ENCODE measurements at regions not wholly inside any gene's neighbourhood (a gene's known extent, or its start where the extent isn't known, plus 50 kb on each side); places are given as distances from the start of the nearest gene placed in this dataset.
"Not testable (repeated sequence)": the region's sequence is repeated elsewhere in the genome, so short reads cannot be mapped to it uniquely, and the experiment has no call there.

DNA sequence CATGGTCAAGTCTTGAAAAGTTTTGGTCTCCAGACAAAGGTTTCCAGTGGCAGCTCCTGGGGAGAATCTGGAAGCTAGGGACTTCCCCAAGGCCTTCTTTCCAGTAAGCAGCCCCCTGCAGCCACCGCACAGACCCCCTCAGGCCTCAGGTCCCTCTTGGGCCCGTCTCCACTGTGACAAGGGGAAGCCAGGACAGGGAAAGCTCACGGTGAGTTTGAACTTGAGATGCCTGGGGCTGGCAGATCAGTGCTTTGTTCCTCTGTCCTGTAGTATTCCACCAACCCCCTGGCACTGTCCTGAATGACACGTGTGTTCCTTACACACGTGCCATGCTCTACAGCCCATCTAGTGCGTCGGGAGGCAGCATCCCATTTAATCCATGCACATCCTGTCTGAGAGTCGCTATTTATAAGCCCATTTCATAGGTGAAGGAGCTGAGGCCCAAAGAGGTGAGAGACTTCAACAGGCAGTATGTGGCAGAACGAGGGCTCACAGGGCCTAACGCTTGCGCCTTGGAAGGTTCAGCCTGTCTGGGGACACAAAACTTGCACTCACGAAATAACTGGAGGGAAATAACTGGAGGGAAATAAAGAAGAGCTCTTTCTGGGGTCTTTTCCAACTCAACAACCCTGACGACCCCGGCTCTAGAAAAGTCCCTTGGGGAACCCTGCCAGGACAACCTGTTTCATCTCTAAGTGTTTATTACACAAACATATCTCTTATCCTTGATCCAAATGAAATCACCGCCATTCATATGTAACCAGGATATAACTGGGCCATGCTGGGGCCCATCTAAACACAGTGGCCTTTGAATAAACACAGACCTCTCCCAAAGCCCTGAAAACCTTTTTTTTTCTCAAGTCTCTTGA is 123.0 kb downstream of the BANF2 start:
- no peak for DNase-seq
- no peaks in the 10 kb centered on the region for H3K27me3 ChIP-seq (ENCODE audit: low read depth)
- no peak overlapping the region for H3K27ac ChIP-seq (replicated peaks)
- peaks cover 29% of the 10 kb centered on the region for H3K4me1 ChIP-seq
- no peak overlapping the region for H3K4me3 ChIP-seq
- no peaks in the 10 kb centered on the region for H3K36me3 ChIP-seq
- intact Hi-C loops (cut with micrococcal nuclease), result no loop called here
- TF ChIP-seq, protein P1, sequence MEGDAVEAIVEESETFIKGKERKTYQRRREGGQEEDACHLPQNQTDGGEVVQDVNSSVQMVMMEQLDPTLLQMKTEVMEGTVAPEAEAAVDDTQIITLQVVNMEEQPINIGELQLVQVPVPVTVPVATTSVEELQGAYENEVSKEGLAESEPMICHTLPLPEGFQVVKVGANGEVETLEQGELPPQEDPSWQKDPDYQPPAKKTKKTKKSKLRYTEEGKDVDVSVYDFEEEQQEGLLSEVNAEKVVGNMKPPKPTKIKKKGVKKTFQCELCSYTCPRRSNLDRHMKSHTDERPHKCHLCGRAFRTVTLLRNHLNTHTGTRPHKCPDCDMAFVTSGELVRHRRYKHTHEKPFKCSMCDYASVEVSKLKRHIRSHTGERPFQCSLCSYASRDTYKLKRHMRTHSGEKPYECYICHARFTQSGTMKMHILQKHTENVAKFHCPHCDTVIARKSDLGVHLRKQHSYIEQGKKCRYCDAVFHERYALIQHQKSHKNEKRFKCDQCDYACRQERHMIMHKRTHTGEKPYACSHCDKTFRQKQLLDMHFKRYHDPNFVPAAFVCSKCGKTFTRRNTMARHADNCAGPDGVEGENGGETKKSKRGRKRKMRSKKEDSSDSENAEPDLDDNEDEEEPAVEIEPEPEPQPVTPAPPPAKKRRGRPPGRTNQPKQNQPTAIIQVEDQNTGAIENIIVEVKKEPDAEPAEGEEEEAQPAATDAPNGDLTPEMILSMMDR (IDR thresholded peaks at IDR 0.05; ENCODE audit: borderline replicate concordance), result no peak
- H3K9me3 ChIP-seq (replicated peaks), result peaks cover 5% of the 10 kb centered on the region

DNA sequence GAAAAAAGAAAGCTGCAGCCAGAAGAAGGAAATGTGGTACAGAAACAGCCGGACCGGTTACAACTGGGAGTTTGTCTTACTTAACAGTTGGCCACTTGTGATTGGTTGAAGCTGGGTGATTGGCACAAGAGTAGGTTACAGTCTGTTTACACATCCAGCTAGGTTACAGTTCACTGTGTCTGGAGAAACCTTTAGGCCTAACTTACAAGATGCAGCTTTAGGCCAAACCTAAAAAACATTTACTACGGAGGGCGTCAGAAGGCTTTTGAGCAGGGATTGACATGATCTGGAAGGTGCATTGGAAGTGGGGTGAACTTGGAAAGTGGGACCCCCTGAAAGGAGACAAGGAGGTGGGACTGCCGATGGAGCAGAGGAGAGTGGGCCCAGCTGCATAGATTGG is 122.3 kb downstream of the BANF2 start:
- Histone ChIP-seq H3K27ac (replicated peaks) (no peak overlapping the region), H3K36me3 (no peaks in the 10 kb centered on the region), H3K4me3 (no peak overlapping the region), H3K4me1 (peaks cover 29% of the 10 kb centered on the region), H3K9me3 (replicated peaks) (peaks cover 5% of the 10 kb centered on the region), H3K27me3 (ENCODE audit: low read depth) (no peaks in the 10 kb centered on the region)
- TF ChIP-seq, protein P1 (IDR thresholded peaks at IDR 0.05; ENCODE audit: borderline replicate concordance), result no peak
- intact Hi-C loops (cut with micrococcal nuclease), result no loop called here
- DNase-seq, result no peak

DNA sequence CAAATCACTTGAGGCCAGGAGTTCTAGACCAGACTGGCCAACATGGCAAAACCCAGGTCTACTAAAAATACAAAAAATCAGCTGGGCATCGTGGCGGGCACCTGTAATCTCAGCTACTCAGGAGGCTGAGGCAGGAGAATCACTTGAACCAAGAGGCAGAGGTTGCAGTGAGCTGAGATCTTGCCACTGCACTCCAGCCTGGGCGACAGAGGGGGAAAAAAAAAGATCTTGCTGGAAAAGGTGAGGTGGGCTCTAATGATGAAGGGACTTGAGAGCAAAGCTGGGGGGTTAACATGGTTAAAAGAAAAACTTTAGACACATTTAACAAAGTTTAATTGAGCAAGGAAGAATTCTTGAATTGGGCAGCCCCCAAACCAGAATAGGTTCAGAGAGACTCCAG is 121.8 kb downstream of the BANF2 start:
- H3K27ac ChIP-seq (replicated peaks); H3K27me3 ChIP-seq (ENCODE audit: low read depth); intact Hi-C loops (cut with micrococcal nuclease); DNase-seq; H3K9me3 ChIP-seq (replicated peaks); H3K4me3 ChIP-seq; H3K36me3 ChIP-seq: not testable (repeated sequence)
- H3K4me1 ChIP-seq, result peaks cover 29% of the 10 kb centered on the region

DNA sequence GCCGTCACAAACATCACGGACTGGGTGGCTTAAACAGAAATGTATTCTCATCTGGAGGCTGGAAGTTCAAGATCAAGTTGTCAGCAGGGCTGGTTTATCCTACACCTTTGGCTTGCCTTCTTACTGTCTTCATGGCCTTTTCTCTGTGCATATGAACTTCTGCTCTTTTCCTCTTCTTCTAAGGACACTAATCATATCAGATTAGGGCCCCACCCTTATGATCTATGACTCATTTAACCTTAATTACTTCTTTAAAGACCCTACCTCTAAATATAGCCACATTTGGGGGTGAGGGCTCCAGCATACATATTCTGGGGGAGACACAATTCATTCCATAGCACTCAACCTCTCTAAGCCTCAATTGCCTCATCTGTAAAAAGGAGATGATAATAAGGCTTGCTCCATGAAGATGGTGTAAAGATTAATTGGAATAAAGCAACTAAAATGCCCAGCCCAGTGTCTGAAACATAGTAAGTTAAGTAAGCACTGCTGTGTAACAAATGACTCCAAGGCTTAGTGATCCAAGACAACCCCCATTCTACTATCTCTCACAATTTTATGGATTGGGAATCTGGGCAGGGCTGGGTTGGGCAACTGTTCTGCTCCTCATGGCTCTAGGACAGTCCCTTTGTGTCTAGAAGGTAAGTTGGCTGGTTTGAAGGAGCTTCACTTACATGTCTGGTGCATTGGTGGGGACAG is 119.8 kb downstream of the BANF2 start:
- intact Hi-C loops (cut with micrococcal nuclease), result no loop called here
- Histone ChIP-seq H3K27ac (replicated peaks) (no peak overlapping the region), H3K4me3 (no peak overlapping the region), H3K9me3 (replicated peaks) (peaks cover 5% of the 10 kb centered on the region), H3K27me3 (ENCODE audit: low read depth) (no peaks in the 10 kb centered on the region), H3K4me1 (peaks cover 11% of the 10 kb centered on the region), H3K36me3 (no peaks in the 10 kb centered on the region)
- TF ChIP-seq, protein P1 (IDR thresholded peaks at IDR 0.05; ENCODE audit: borderline replicate concordance), result no peak
- DNase-seq, result no peak

DNA sequence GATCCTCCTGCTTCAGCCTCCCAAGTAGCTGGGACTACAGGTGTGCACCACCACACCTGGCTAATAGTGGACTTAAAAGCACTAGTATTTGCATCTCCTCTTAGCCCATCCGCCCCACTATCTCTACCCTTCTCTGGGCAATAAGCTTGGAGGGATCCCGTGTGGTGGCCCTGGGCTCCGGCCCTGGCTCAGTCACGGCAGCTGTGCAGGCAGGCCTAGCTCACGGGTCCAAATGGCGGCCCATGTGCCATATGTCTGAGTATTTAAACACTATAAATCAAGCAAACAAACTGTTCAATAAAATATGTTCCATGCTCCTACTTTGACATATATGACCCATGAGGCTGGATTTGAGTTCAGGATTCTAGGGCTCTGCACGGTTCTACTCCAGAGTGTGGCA is 118.4 kb downstream of the BANF2 start:
- no peaks in the 10 kb centered on the region for H3K27me3 ChIP-seq (ENCODE audit: low read depth)
- H3K4me3 ChIP-seq, result no peak overlapping the region
- intact Hi-C loops (cut with micrococcal nuclease), result no loop called here
- H3K36me3 ChIP-seq, result no peaks in the 10 kb centered on the region
- peaks cover 5% of the 10 kb centered on the region for H3K9me3 ChIP-seq (replicated peaks)
- DNase-seq, result no peak
- TF ChIP-seq, protein P1 (IDR thresholded peaks at IDR 0.05; ENCODE audit: borderline replicate concordance), result no peak
- no peaks in the 10 kb centered on the region for H3K4me1 ChIP-seq
- H3K27ac ChIP-seq (replicated peaks), result no peak overlapping the region

All from left ventricle myocardium inferior (tissue), 1 donor.